Fibroblast of pulmonary artery (primary cell): ENCODE measurements at regions not wholly inside any gene's neighbourhood (a gene's known extent, or its start where the extent isn't known, plus 50 kb on each side); places are given as distances from the start of the nearest gene placed in this dataset.

Source experiments
- DNase-seq: peaks from one replicate; pipeline ENCODE4 v3.0.0-alpha.2; 2010; ENCODE audit warnings: low read depth
- H3K4me3 ChIP-seq: replicated peaks from 2 replicates; pipeline ENCODE4 v1.5.1; 2011; ENCODE audit warnings: low read depth, mild to moderate bottlenecking, control low read depth, low read length, moderate library complexity
- TF ChIP-seq, protein P1 (sequence below): IDR thresholded peaks from 2 replicates; pipeline ENCODE4 v1.5.1; 2011; ENCODE audit warnings: mild to moderate bottlenecking, control low read depth, low read length, inconsistent platforms; ENCODE audit errors: missing control alignments

DNA sequence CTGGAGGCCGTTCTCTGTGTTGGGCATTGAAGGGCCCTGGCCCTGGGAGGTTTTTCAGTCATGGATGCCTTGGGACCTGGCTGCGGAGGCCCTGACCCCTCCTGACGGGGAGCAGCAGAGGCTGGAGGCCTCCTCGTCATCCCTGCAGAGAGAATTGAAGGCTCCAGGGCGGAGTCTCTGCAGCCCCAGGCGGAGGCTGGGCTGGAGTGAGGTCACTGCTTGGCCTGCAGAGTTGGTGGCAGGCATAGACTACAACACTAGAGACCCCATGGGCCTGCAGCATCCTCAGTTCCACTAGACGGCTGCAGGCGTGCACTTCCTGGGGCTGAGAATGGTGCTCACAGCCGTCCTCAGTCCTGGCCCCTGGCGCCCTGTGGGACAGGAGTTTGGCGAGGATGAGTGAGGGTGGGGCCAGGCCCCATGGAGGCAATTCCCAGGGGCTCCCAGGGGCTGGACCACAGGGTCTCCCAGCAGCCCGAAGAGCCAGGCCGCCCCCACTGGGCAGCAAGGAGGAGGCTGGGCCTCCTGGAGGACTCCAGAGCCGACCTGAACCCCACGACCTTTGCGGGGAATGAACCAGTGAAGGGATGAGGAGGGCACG lies 1194.9 kb downstream of the BRD1 start:
- TF ChIP-seq, protein P1, sequence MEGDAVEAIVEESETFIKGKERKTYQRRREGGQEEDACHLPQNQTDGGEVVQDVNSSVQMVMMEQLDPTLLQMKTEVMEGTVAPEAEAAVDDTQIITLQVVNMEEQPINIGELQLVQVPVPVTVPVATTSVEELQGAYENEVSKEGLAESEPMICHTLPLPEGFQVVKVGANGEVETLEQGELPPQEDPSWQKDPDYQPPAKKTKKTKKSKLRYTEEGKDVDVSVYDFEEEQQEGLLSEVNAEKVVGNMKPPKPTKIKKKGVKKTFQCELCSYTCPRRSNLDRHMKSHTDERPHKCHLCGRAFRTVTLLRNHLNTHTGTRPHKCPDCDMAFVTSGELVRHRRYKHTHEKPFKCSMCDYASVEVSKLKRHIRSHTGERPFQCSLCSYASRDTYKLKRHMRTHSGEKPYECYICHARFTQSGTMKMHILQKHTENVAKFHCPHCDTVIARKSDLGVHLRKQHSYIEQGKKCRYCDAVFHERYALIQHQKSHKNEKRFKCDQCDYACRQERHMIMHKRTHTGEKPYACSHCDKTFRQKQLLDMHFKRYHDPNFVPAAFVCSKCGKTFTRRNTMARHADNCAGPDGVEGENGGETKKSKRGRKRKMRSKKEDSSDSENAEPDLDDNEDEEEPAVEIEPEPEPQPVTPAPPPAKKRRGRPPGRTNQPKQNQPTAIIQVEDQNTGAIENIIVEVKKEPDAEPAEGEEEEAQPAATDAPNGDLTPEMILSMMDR: no peak

DNA sequence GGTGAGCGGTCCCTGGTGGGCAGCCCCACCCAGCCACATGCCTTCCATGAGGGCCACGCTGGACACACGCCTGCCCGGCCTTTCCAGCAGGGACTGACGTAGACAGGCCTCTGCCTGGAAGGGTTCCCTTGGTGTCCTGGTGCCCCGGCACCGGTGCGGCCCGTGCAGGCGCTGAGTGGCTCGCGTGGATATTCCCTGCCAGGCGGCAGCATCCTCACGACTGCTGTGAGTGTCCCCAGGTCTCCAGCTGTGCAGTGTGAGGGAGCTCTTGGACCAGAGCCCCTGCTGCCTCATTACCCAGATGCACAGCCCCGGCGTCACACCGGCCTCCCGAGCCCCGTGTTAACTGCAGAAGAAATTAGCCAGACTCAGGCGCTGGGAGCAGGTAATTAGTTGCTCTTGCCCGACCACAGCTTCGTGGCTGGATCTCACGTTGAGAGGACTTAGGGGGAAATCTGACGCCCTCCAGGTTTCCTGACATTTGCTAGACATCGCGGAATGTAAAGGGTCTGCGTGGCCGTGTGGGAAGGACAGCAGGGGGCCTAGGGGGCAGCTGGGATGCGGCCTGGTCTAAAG lies 1196.3 kb downstream of the BRD1 start:
- no peak overlapping the region for H3K4me3 ChIP-seq
- DNase-seq: no peak
- TF ChIP-seq, protein P1: no peak

More for the DNA sequence above, 1194.9 kb downstream of the BRD1 start:
- H3K4me3 ChIP-seq: no peak overlapping the region
- DNase-seq: no peak

DNA sequence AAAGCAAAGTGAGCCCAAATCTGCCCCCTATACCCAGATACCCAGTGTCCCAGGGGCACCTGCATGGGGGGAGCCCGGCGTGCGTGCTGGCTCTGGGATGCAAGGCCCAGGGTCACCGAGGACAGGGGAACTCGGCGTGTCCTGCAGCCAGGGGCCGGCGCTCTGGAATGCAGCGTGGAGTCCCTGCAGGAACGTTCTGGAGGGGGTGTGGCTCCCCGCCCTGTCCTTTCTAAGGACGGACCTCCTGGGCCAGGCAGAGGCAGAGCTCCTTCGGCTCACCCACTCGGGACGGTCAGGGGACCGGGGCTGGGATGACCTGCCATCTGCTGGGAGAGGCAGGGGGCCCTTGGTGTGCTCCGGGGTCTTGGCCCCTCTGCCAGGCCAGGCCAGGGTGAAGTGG lies 1196.8 kb downstream of the BRD1 start:
- TF ChIP-seq, protein P1: no peak
- no peak for DNase-seq
- no peak overlapping the region for H3K4me3 ChIP-seq

DNA sequence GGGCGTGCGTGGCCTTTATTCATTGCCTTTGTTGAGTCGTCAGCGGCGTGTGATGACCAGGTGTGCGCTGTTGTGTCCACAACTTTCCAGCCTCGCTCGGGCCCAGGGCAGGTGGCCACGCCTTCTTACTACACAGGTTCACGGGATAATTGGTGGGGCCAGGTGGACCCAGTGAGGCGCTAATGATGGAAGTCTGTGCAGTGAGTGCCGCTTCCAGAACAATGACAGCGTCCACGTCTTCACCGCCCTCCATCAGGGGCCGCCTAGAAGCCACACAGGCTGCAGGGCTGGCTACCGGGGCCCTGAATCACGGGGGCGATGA lies 1197.3 kb downstream of the BRD1 start:
- no peak for DNase-seq
- H3K4me3 ChIP-seq: no peak overlapping the region
- TF ChIP-seq, protein P1: no peak

DNA sequence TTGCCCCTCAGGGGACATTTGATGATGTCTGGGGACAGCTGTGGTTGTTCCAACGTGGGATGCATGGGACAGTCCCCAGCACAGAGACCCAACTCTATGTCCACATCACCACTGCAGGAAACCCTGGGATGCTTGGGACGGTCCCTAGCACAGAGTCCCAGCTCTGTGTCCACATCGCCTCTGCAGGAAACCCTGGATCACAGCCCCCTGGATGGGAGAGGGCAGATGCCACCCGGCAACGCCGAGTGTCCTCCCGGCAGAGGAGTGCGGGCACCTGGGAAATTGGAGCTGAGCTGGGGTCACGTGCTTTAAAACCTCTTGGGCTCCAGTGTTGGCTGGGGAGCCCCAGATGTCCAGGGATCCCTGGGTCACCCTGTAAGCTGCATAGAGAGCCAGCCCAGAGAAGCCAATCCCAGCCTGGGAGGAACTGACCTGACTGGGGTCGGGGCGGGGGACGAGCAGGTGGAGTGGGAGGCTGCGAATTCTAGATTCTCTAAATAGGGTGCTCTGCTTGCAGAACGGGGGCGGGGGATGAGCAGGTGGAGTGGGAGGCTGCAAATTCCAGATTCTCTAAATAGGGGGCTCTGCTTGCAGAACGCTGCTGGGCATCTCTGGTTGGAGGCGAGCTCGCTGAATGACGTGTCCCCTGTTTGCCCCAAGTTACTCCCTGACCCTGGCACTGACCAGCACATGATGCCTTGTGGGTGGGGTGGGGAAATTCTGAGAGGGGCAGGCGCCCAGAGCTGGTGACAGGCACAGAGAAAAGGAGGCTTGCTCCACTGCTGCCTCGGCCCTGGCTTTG lies 1197.8 kb downstream of the BRD1 start:
- DNase-seq: no peak
- no peak overlapping the region for H3K4me3 ChIP-seq
- TF ChIP-seq, protein P1: no peak

DNA sequence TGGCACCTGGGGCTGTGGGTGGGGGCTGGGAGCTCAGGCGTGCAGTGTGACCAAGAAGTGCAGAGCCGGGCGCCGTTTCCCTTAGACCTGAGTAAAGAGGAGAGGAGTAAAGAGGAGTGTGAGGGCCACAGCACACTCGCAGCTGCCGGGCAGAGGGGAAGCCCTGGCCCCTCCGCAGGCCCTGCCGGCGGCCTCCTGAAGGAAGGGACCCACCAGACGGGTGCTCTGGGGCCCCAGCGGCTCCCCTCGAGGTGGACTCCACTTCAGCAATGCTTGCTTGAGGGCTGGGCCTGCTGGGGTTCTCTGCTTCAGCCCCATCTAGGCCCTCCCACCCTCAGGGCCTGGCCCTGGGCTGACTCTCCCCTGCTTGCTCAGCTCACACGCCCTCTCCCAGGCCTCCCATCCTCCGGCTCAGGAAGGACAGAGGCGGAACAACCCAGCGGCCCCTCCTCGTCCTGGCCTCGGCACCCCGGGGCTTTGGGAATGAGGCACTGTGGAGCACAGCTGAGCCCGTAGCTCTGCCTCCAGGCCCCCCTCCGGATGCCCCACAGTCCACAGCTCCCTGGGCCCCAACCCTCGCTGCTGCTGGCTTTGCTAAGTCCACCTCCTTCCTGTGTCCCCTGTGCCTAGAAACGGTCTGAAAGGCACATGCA lies 1198.7 kb downstream of the BRD1 start:
- TF ChIP-seq, protein P1: no peak
- DNase-seq: no peak
- H3K4me3 ChIP-seq: no peak overlapping the region
